GM23248 (cell line): ENCODE measurements at regions not wholly inside any gene's neighbourhood (a gene's known extent, or its start where the extent isn't known, plus 50 kb on each side); places are given as distances from the start of the nearest gene placed in this dataset.

ENCODE experiments used
- EZH2 ChIP-seq: fragments of 200-600 bp; sonication (generic); IDR thresholded peaks from 2 replicates; pipeline ENCODE4 v1.6.1; 2018; ENCODE audit warnings: antibody characterized with exemption, mild to moderate bottlenecking; ENCODE audit not compliant: insufficient read depth, poor library complexity, severe bottlenecking
- EZH2phosphoT487 ChIP-seq: fragments of 200-600 bp; sonication (generic); IDR thresholded peaks from 2 replicates; pipeline ENCODE4 v1.6.1; 2018; ENCODE audit warnings: antibody characterized with exemption, moderate library complexity, mild to moderate bottlenecking, low read depth; ENCODE audit not compliant: insufficient read depth

DNA sequence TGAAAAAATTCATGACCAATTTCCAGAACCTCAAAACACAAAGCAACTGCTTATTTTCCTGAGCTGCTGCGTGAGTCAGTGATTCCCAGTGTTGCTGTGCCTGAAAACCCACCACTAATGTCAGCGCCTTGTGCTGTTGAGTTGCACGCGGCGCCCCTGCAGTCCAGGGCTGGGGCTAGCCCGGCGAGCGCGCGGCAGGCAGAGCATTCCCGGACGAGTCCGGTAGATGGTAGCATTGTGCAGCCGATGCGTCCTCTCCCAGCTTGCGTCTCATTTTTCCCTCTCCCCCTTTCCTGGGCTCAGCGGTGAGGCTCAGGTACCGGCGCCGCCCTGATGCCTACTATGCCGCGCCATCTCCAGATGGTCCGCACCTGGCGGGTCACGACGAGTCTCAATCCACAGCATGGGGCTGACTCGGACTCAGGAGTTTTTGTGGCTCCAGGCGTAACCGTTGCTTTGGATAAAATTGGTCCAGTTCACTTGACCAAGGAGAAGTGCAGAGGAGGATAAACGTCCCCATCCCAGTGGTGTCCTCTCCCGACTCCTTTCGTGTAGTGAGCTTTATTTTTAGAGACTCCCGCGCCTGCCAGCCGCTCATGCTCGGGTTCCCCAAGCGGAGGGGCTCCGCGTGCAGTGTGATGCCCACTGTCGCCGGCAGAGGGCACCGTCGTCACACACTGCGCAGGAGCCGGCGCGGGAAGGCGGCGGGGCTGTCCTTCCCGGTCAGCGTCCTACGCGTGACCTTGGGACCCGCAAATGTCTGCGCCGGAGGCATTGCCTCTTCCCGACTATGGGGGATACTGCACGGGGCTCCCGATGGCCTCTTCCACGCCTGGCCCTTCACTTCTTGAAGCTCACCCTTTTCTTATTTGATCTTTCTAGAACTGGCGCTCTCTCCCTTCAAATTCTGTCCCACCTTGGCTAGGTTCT, 53.6 kb upstream of the IGFBP7 start:
- TF ChIP-seq EZH2 (no peak), EZH2phosphoT487 (no peak)
